Hepatocyte (in vitro differentiated cells): ENCODE measurements at regions not wholly inside any gene's neighbourhood (a gene's known extent, or its start where the extent isn't known, plus 50 kb on each side); places are given as distances from the start of the nearest gene placed in this dataset.

ENCODE experiments used
- CTCF ChIP-seq: fragments of 200-600 bp; sonication (generic); IDR thresholded peaks from 2 replicates; pipeline ENCODE4 v1.5.1; 2016; ENCODE audit warnings: antibody characterized with exemption, mild to moderate bottlenecking; ENCODE audit not compliant: poor library complexity
- EZH2 ChIP-seq: fragments of 200-600 bp; sonication (generic); IDR thresholded peaks from 2 replicates; pipeline ENCODE4 v1.6.1; 2016; ENCODE audit warnings: antibody characterized with exemption, mild to moderate bottlenecking, borderline replicate concordance
- EZH2phosphoT487 ChIP-seq: fragments of 200-600 bp; sonication (generic); IDR thresholded peaks from one replicate; pipeline ENCODE4 v1.6.1; 2018; ENCODE audit warnings: antibody characterized with exemption, mild to moderate bottlenecking, low read depth, moderate library complexity; ENCODE audit not compliant: unreplicated experiment, severe bottlenecking

GRCh38 chr14:79949906-79950305 lies 261.4 kb downstream of the DIO2 start:
- TF ChIP-seq CTCF, result no peak
- TF ChIP-seq EZH2, result no peak
- no peak for TF ChIP-seq EZH2phosphoT487
